SK-N-DZ (cell line): ENCODE measurements at regions not wholly inside any gene's neighbourhood (a gene's known extent, or its start where the extent isn't known, plus 50 kb on each side); places are given as distances from the start of the nearest gene placed in this dataset.

ENCODE experiments used
- DNase-seq: peaks from one replicate; pipeline ENCODE4 v3.0.0-alpha.2; 2015; ENCODE audit warnings: low spot score

- no peak for DNase-seq
Measured at GRCh38 chr13:107119989-107120881, 552.3 kb upstream of the ARGLU1 start.

GRCh38 chr13:107118506-107118905 is 550.6 kb upstream of the ARGLU1 start:
- no peak for DNase-seq

- peak; percentile 22 for DNase-seq
Measured at GRCh38 chr13:107117327-107118012, 549.5 kb upstream of the ARGLU1 start.

GRCh38 chr13:107113387-107113786 is 545.5 kb upstream of the ARGLU1 start:
- no peak for DNase-seq

GRCh38 chr13:107111248-107111647 is 543.3 kb upstream of the ARGLU1 start:
- DNase-seq = no peak

GRCh38 chr13:107104631-107105030 is 536.7 kb upstream of the ARGLU1 start:
- DNase-seq = no peak

GRCh38 chr13:107102676-107103075 is 534.7 kb upstream of the ARGLU1 start:
- DNase-seq = no peak

- no peak for DNase-seq
Measured at GRCh38 chr13:107099661-107100060, 531.7 kb upstream of the ARGLU1 start.

GRCh38 chr13:107097916-107098315 is 530.0 kb upstream of the ARGLU1 start:
- no peak for DNase-seq

- DNase-seq = no peak
Measured at GRCh38 chr13:107095876-107096275, 527.9 kb upstream of the ARGLU1 start.

GRCh38 chr13:107091861-107092260 is 523.9 kb upstream of the ARGLU1 start:
- DNase-seq = no peak

- DNase-seq = no peak
Measured at GRCh38 chr13:107091428-107091827, 523.5 kb upstream of the ARGLU1 start.

GRCh38 chr13:107088061-107088460 is 520.1 kb upstream of the ARGLU1 start:
- DNase-seq = no peak

GRCh38 chr13:107079423-107080049 is 511.6 kb upstream of the ARGLU1 start:
- DNase-seq = no peak

GRCh38 chr13:107078229-107078765 is 510.4 kb upstream of the ARGLU1 start:
- no peak for DNase-seq

GRCh38 chr13:107076801-107077200 is 508.9 kb upstream of the ARGLU1 start:
- DNase-seq = no peak

GRCh38 chr13:107075576-107075975 is 507.6 kb upstream of the ARGLU1 start:
- DNase-seq = no peak

- peak; percentile 58 for DNase-seq
Measured at GRCh38 chr13:107070792-107071191, 502.9 kb upstream of the ARGLU1 start.

- DNase-seq = peak; percentile 86
Measured at GRCh38 chr13:107069108-107069776, 501.3 kb upstream of the ARGLU1 start.

- DNase-seq = peak; percentile 83
Measured at GRCh38 chr13:107067381-107067780, 499.4 kb upstream of the ARGLU1 start.

GRCh38 chr13:107066355-107066754 is 498.4 kb upstream of the ARGLU1 start:
- no peak for DNase-seq

GRCh38 chr13:107065036-107065435 is 497.1 kb upstream of the ARGLU1 start:
- DNase-seq = no peak
